ENCODE measurements at regions not wholly inside any gene's neighbourhood (a gene's known extent, or its start where the extent isn't known, plus 50 kb on each side); places are given as distances from the start of the nearest gene placed in this dataset.

GRCh38 chr1:229792012-229792975 lies 166.2 kb downstream of the URB2 start:
- no peaks in the 10 kb centered on the region for H3K9me3 ChIP-seq (ENCODE audit: low read length)
- H3K9ac ChIP-seq (ENCODE audit: low read length), result no peak overlapping the region
- no peaks in the 10 kb centered on the region for H3K36me3 ChIP-seq (ENCODE audit: low read depth, low read length)
- no peak overlapping the region for H3K4me3 ChIP-seq (ENCODE audit: low read length)
- intact Hi-C loops (cut with micrococcal nuclease), result no loop called here
- no peaks in the 10 kb centered on the region for H3K9me2 ChIP-seq (replicated peaks; ENCODE audit: low read length)
- H3K79me2 ChIP-seq (ENCODE audit: low read length), result no peaks in the 10 kb centered on the region
- H4K20me1 ChIP-seq (ENCODE audit: low read length), result no peaks in the 10 kb centered on the region
- no peak overlapping the region for H2AFZ ChIP-seq (ENCODE audit: low read length)
- CTCF ChIA-PET, result no interaction called here
- no peak overlapping the region for H3K27ac ChIP-seq (ENCODE audit: low read length)
- H3F3A ChIP-seq (ENCODE audit: low read length, unreplicated experiment), result no peaks in the 10 kb centered on the region
- TF ChIP-seq EZH2 (IDR thresholded peaks at IDR 0.05; ENCODE audit: low read length, unreplicated experiment) (no peak), EZH2phosphoT487 (IDR thresholded peaks at IDR 0.05; ENCODE audit: borderline replicate concordance, low read length) (no peak)
- TF ChIP-seq, protein P1, sequence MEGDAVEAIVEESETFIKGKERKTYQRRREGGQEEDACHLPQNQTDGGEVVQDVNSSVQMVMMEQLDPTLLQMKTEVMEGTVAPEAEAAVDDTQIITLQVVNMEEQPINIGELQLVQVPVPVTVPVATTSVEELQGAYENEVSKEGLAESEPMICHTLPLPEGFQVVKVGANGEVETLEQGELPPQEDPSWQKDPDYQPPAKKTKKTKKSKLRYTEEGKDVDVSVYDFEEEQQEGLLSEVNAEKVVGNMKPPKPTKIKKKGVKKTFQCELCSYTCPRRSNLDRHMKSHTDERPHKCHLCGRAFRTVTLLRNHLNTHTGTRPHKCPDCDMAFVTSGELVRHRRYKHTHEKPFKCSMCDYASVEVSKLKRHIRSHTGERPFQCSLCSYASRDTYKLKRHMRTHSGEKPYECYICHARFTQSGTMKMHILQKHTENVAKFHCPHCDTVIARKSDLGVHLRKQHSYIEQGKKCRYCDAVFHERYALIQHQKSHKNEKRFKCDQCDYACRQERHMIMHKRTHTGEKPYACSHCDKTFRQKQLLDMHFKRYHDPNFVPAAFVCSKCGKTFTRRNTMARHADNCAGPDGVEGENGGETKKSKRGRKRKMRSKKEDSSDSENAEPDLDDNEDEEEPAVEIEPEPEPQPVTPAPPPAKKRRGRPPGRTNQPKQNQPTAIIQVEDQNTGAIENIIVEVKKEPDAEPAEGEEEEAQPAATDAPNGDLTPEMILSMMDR (conservative IDR thresholded peaks at IDR 0.05; ENCODE audit: low read depth, low read length), result no peak
- H3K4me2 ChIP-seq (ENCODE audit: low read length), result no peak overlapping the region
- ATAC-seq (no peak), DNase-seq (no peak)
- no TSS peak for BruUV-seq (replicated peaks)
- H3K27me3 ChIP-seq (ENCODE audit: low read length), result peaks cover 74% of the 10 kb centered on the region
- H3K4me1 ChIP-seq (ENCODE audit: insufficient read depth, low read length), result no peaks in the 10 kb centered on the region
- POLR2A ChIA-PET (ENCODE audit: unreplicated experiment), result no interaction called here

DNA sequence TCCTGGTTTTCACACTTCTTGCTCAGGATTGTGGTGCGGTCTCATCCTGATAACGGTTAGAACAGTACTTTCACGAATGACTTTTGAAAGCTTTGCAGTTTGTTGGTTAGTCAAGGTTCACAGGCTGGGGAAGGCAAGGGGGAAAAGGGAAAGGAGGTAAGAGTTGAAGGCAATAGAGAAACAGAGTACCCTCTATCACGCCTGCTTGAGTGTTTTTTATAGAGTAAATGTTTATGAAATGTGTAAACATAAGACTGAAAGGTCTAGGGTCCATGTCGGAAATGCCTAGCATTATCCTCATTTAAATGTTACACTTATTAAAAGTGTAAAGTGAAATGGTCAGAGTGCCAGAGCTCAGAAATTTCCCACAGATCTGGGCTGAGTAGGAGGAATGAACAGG lies 167.4 kb downstream of the URB2 start:
- CTCF ChIA-PET, result no interaction called here
- TF ChIP-seq EZH2 (IDR thresholded peaks at IDR 0.05; ENCODE audit: low read length, unreplicated experiment) (no peak), EZH2phosphoT487 (IDR thresholded peaks at IDR 0.05; ENCODE audit: borderline replicate concordance, low read length) (no peak)
- TF ChIP-seq, protein P1 (conservative IDR thresholded peaks at IDR 0.05; ENCODE audit: low read depth, low read length), result no peak

DNA sequence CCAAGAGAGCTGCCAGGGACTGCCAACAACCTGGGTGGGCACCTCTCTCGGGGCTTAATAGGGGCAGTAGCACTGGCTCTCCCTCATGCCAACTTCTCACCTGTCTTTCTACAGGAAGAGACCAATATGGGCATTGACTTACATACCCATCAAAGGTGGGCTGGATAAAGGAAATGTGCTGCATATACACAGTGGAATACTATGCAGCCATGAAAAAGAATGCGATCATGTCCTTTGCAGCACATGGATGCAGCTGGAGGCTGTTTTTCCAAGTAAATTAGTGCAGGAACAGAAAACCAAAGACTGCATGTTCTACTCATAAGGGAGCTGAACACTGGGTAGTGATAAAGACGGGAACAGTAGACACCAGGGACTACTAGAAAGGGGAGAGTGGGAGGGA lies 172.5 kb downstream of the URB2 start:
- H3K36me3 ChIP-seq (ENCODE audit: low read depth, low read length), result no peaks in the 10 kb centered on the region
- H3K4me1 ChIP-seq (ENCODE audit: insufficient read depth, low read length), result no peaks in the 10 kb centered on the region
- no peak overlapping the region for H3K27ac ChIP-seq (ENCODE audit: low read length)
- no peak for DNase-seq
- ATAC-seq, result no peak
- no peak overlapping the region for H3K9ac ChIP-seq (ENCODE audit: low read length)
- POLR2A ChIA-PET (ENCODE audit: unreplicated experiment), result no interaction called here
- H4K20me1 ChIP-seq (ENCODE audit: low read length), result no peaks in the 10 kb centered on the region
- no peak overlapping the region for H2AFZ ChIP-seq (ENCODE audit: low read length)
- peaks cover 51% of the 10 kb centered on the region for H3K27me3 ChIP-seq (ENCODE audit: low read length)
- no peaks in the 10 kb centered on the region for H3K9me2 ChIP-seq (replicated peaks; ENCODE audit: low read length)
- no peaks in the 10 kb centered on the region for H3K79me2 ChIP-seq (ENCODE audit: low read length)
- no TSS peak for BruUV-seq (replicated peaks)
- H3F3A ChIP-seq (ENCODE audit: low read length, unreplicated experiment), result no peaks in the 10 kb centered on the region
- H3K4me3 ChIP-seq (ENCODE audit: low read length), result no peak overlapping the region
- H3K4me2 ChIP-seq (ENCODE audit: low read length), result no peak overlapping the region
- H3K9me3 ChIP-seq (ENCODE audit: low read length), result no peaks in the 10 kb centered on the region
- CTCF ChIA-PET, result no interaction called here
- intact Hi-C loops (cut with micrococcal nuclease), result no loop called here
- TF ChIP-seq, protein P1 (conservative IDR thresholded peaks at IDR 0.05; ENCODE audit: low read depth, low read length), result no peak
- TF ChIP-seq EZH2 (IDR thresholded peaks at IDR 0.05; ENCODE audit: low read length, unreplicated experiment), result no peak
- TF ChIP-seq EZH2phosphoT487 (IDR thresholded peaks at IDR 0.05; ENCODE audit: borderline replicate concordance, low read length), result no peak

More for the DNA sequence above, 167.4 kb downstream of the URB2 start:
- Histone ChIP-seq H3K4me1 (ENCODE audit: insufficient read depth, low read length) (no peaks in the 10 kb centered on the region), H3K9me3 (ENCODE audit: low read length) (no peaks in the 10 kb centered on the region), H3K4me3 (ENCODE audit: low read length) (no peak overlapping the region), H3K79me2 (ENCODE audit: low read length) (no peaks in the 10 kb centered on the region), H3K36me3 (ENCODE audit: low read depth, low read length) (no peaks in the 10 kb centered on the region), H3K27ac (ENCODE audit: low read length) (no peak overlapping the region), H3K4me2 (ENCODE audit: low read length) (no peak overlapping the region), H4K20me1 (ENCODE audit: low read length) (no peaks in the 10 kb centered on the region), H3K9me2 (replicated peaks; ENCODE audit: low read length) (no peaks in the 10 kb centered on the region), H3K27me3 (ENCODE audit: low read length) (peaks cover 75% of the 10 kb centered on the region), H2AFZ (ENCODE audit: low read length) (no peak overlapping the region), H3K9ac (ENCODE audit: low read length) (no peak overlapping the region), H3F3A (ENCODE audit: low read length, unreplicated experiment) (no peaks in the 10 kb centered on the region)
- DNase-seq, result no peak
- no peak for ATAC-seq
- intact Hi-C loops (cut with micrococcal nuclease), result no loop called here
- POLR2A ChIA-PET (ENCODE audit: unreplicated experiment), result no interaction called here
- no TSS peak for BruUV-seq (replicated peaks)
